ENCODE measurements at regions not wholly inside any gene's neighbourhood (a gene's known extent, or its start where the extent isn't known, plus 50 kb on each side); places are given as distances from the start of the nearest gene placed in this dataset.

DNA sequence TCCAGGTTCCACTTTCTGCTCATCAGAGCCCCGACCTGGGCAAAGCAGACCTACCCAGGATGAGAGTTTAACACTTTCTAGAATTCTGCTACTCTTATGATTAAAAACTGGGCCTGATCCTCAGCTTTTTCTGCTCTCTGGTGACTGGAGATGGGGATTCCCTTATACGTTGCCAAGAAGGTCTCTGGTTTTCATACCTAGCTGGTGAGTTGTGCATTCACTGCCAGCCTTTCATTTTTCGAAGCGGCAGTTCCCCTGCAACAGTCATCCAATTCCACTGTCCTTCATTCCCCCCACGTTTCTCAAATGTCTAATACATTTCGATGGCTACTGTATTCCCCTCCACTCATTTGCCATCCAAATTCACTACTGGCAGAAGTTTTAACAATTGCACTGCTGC is 135.3 kb downstream of the ADSS2 start:
- TF ChIP-seq, protein P1, sequence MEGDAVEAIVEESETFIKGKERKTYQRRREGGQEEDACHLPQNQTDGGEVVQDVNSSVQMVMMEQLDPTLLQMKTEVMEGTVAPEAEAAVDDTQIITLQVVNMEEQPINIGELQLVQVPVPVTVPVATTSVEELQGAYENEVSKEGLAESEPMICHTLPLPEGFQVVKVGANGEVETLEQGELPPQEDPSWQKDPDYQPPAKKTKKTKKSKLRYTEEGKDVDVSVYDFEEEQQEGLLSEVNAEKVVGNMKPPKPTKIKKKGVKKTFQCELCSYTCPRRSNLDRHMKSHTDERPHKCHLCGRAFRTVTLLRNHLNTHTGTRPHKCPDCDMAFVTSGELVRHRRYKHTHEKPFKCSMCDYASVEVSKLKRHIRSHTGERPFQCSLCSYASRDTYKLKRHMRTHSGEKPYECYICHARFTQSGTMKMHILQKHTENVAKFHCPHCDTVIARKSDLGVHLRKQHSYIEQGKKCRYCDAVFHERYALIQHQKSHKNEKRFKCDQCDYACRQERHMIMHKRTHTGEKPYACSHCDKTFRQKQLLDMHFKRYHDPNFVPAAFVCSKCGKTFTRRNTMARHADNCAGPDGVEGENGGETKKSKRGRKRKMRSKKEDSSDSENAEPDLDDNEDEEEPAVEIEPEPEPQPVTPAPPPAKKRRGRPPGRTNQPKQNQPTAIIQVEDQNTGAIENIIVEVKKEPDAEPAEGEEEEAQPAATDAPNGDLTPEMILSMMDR (conservative IDR thresholded peaks at IDR 0.05; ENCODE audit: low read depth, low read length), result no peak
- TF ChIP-seq EZH2phosphoT487 (IDR thresholded peaks at IDR 0.05; ENCODE audit: borderline replicate concordance, low read length) (no peak), EZH2 (IDR thresholded peaks at IDR 0.05; ENCODE audit: low read length, unreplicated experiment) (no peak)

Measured in PC-3 (cell line).